ENCODE measurements at regions not wholly inside any gene's neighbourhood (a gene's known extent, or its start where the extent isn't known, plus 50 kb on each side); places are given as distances from the start of the nearest gene placed in this dataset.

GRCh38 chr3:130293247-130293646, 52.2 kb upstream of the COL6A5 start:
- Mint-ChIP-seq H3K27ac (no peak overlapping the region), H3K36me3 (ENCODE audit: insufficient read depth) (no peaks in the 10 kb centered on the region), H3K4me3 (ENCODE audit: low read depth) (no peak overlapping the region), H3K9me3 (ENCODE audit: low read depth) (peaks cover 4% of the 10 kb centered on the region), H3K27me3 (no peaks in the 10 kb centered on the region), H3K4me1 (ENCODE audit: low read depth) (no peaks in the 10 kb centered on the region)
- DNase-seq (ENCODE audit: low spot score, unreplicated experiment), result no peak
- TF ChIP-seq CTCF (IDR thresholded peaks at IDR 0.05; ENCODE audit: unreplicated experiment), result no peak
